ENCODE measurements at regions not wholly inside any gene's neighbourhood (a gene's known extent, or its start where the extent isn't known, plus 50 kb on each side); places are given as distances from the start of the nearest gene placed in this dataset.

DNA sequence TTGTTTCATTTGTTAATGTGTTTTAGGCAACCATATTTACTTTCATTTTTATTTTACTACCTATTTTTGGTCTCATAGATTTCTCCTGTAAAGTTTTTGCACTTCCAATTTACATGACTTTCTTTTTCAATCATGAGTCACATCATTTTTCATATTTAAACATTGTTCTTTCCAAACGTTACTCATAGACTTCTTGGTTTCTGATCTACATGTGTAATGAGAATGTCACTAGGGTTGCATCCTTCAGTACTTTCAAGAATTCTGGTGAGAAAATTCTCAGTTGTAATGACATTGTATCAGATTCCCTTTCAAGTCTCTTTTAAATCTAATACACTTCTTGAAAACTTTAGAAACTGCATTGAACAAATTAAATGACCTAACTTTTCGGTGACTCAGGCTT lies 991.7 kb downstream of the EFNB2 start:
- H3K4me3 ChIP-seq (ENCODE audit: low read length) = no peak overlapping the region
- TF ChIP-seq, protein P1, sequence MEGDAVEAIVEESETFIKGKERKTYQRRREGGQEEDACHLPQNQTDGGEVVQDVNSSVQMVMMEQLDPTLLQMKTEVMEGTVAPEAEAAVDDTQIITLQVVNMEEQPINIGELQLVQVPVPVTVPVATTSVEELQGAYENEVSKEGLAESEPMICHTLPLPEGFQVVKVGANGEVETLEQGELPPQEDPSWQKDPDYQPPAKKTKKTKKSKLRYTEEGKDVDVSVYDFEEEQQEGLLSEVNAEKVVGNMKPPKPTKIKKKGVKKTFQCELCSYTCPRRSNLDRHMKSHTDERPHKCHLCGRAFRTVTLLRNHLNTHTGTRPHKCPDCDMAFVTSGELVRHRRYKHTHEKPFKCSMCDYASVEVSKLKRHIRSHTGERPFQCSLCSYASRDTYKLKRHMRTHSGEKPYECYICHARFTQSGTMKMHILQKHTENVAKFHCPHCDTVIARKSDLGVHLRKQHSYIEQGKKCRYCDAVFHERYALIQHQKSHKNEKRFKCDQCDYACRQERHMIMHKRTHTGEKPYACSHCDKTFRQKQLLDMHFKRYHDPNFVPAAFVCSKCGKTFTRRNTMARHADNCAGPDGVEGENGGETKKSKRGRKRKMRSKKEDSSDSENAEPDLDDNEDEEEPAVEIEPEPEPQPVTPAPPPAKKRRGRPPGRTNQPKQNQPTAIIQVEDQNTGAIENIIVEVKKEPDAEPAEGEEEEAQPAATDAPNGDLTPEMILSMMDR (conservative IDR thresholded peaks at IDR 0.05; ENCODE audit: low read depth, low read length) = no peak
- no peak for DNase-seq (ENCODE audit: low read depth)

DNA sequence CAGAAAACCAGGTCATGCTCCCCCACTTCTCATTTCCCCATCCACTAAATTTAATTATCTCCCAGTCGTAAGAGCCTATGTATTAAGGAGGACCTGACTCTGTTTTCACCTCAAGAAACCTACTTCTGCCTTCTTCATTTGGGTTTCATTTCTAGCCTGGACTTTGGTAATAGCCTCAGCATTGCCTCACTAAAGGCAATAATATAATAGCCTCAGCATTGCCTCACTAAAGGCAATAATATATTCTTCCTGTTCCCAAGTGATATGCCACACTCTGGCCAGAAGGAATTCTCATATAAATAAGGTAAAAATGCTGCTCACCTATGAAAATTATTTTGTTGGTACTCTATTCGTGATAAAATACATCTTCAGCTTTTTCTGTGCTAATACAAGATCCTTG lies 993.9 kb downstream of the EFNB2 start:
- H3K4me3 ChIP-seq (ENCODE audit: low read length) = no peak overlapping the region
- TF ChIP-seq, protein P1 (conservative IDR thresholded peaks at IDR 0.05; ENCODE audit: low read depth, low read length) = no peak
- no peak for DNase-seq (ENCODE audit: low read depth)

DNA sequence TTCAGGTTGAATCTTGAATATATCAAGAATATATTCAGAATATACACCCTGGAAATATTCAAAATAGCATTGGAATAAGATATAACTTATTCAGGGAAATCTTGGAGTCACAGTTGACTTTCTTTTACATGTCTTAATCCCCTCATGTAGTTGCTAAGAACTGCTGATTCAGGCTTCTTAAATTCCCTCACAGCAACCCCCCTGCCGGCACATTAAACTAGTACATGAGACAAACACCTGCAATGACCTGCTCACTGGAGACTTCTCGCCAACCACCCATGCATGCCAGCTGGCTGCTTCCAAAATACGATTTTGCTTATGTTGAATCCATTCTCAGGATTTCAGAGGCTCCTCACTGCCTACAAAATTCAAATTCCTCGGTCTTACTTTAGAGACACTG lies 997.1 kb downstream of the EFNB2 start:
- TF ChIP-seq, protein P1 (conservative IDR thresholded peaks at IDR 0.05; ENCODE audit: low read depth, low read length) = peak; percentile 15
- H3K4me3 ChIP-seq (ENCODE audit: low read length) = no peak overlapping the region
- peak; percentile 13 for DNase-seq (ENCODE audit: low read depth)

DNA sequence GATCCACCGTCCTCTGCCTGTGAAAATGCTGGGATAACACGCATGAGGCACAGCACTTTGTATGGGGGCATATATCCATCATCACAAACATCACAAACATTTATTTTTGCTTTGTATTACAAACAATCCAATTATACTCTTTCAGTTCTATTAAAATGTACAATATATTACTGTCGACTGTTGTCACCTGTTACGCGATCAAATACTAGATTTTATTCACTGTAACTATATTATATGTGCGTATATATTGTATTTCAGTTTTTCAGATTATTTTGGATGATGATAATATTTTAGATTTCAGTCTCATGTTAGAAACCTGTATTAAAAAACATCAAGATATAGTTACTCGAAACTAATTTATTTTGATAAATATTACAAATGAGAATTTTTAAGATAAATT lies 998.3 kb downstream of the EFNB2 start:
- no peak for DNase-seq (ENCODE audit: low read depth)
- H3K4me3 ChIP-seq (ENCODE audit: low read length) = no peak overlapping the region
- TF ChIP-seq, protein P1 (conservative IDR thresholded peaks at IDR 0.05; ENCODE audit: low read depth, low read length) = no peak

DNA sequence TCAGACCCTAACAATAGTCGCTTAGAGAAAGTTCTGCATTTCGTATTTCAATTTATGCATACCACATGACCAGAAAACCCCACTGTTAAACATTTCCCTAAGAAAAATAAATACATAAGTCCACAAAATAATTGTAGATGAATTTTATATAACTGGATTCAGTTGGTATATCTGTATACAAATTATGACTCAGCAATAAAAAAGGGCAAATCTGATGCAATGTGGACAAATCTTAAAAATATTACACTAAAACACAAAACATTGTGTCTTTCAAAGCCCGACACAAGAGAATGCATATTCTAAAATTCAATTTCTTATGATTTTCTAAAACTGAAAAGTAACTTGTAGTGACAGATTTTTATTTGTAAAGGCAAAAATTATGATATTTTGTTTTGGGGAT lies 1005.0 kb downstream of the EFNB2 start:
- no peak overlapping the region for H3K4me3 ChIP-seq (ENCODE audit: low read length)
- no peak for DNase-seq (ENCODE audit: low read depth)
- TF ChIP-seq, protein P1 (conservative IDR thresholded peaks at IDR 0.05; ENCODE audit: low read depth, low read length) = no peak

DNA sequence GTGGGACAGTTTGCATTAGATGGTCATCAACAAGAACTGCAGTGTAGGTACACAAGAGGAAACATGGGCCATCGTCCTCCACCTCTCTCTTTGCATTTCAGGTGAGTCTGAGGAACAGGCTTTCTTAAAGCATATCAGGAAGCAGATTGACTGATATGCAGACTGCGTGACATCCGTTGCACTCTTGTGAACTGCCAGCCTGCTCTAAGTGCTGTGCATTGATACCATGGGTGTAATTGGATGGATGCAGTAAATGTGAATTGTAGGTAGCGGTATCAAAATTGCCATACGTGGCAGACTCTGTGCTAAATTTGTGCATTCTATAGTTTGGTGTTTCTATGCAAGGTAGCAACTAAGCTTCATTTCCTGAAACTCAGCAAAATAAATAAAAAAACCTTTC lies 1008.3 kb downstream of the EFNB2 start:
- TF ChIP-seq, protein P1 (conservative IDR thresholded peaks at IDR 0.05; ENCODE audit: low read depth, low read length) = no peak
- no peak for DNase-seq (ENCODE audit: low read depth)
- no peak overlapping the region for H3K4me3 ChIP-seq (ENCODE audit: low read length)

DNA sequence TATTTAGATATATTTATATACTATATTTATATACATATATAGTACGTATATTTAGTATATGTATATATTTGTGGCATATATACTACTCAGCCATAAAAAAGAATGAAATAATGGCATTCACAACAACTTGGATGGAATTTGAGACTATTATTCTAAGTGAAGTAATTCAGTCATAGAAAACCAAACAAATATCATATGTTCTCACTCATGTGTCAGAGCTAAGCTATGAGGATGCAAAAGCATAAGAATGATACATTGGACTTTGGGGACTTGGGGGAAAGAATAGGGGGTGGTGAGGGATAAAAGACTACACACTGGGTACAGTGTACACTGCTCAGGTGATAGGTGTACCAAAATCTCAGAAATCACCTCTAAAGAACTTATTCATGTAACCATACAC lies 1015.7 kb downstream of the EFNB2 start:
- DNase-seq (ENCODE audit: low read depth) = no peak
- no peak overlapping the region for H3K4me3 ChIP-seq (ENCODE audit: low read length)
- TF ChIP-seq, protein P1 (conservative IDR thresholded peaks at IDR 0.05; ENCODE audit: low read depth, low read length) = no peak

Measured in retinal pigment epithelial cell (primary cell).